ENCODE measurements at regions not wholly inside any gene's neighbourhood (a gene's known extent, or its start where the extent isn't known, plus 50 kb on each side); places are given as distances from the start of the nearest gene placed in this dataset.
"Not testable (repeated sequence)": the region's sequence is repeated elsewhere in the genome, so short reads cannot be mapped to it uniquely, and the experiment has no call there.

DNA sequence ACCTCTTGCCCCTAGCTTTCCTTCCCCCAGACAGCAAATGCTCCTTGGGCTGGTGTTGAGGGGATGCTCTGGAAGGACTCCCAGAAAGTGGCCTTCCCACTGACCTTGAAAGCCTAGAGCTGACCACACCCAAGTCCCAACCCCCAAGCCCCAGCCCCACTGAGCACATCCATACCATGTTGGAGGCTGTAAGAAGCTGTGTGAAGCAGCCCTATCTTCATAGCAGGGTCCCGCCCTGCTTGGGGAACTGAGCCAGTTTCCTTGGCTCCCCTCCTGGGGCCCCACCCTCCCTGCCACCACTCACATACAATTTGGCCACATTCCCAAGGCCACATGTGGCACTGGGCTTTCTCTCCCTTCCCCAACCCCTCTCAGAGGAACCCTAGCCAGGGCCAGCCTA is 72.3 kb upstream of the CACUL1 start:
- H3K9me3 ChIP-seq (ENCODE audit: insufficient read depth, low read length): no peaks in the 10 kb centered on the region
- H2AFZ ChIP-seq (ENCODE audit: low read depth, low read length, severe bottlenecking): no peak overlapping the region
- no peak overlapping the region for H3K4me3 ChIP-seq (ENCODE audit: insufficient read depth, low read length, poor library complexity, severe bottlenecking)
- H3K27ac ChIP-seq (ENCODE audit: low read depth, low read length): no peak overlapping the region
- H3F3A ChIP-seq (ENCODE audit: insufficient read depth): no peaks in the 10 kb centered on the region
- no peak for TF ChIP-seq EZH2phosphoT487 (conservative IDR thresholded peaks at IDR 0.05; ENCODE audit: low read length)
- TF ChIP-seq CTCF (IDR thresholded peaks at IDR 0.05; ENCODE audit: insufficient read depth, low read length, poor library complexity, severe bottlenecking): no peak
- no peak overlapping the region for H3K4me2 ChIP-seq (ENCODE audit: low read depth, low read length, poor library complexity, severe bottlenecking)
- H4K20me1 ChIP-seq (ENCODE audit: low read depth, low read length): no peaks in the 10 kb centered on the region
- H3K9ac ChIP-seq (ENCODE audit: low read length): no peak overlapping the region
- no peaks in the 10 kb centered on the region for H3K79me2 ChIP-seq (ENCODE audit: insufficient read depth, low read length)
- no peaks in the 10 kb centered on the region for H3K36me3 ChIP-seq (ENCODE audit: low read length)
- no peaks in the 10 kb centered on the region for H3K9me2 ChIP-seq (replicated peaks; ENCODE audit: insufficient read depth, low read length)
- H3K27me3 ChIP-seq (ENCODE audit: low read length): no peaks in the 10 kb centered on the region

- no peak overlapping the region for H2AFZ ChIP-seq (ENCODE audit: low read depth, low read length, severe bottlenecking)
- H3K79me2 ChIP-seq (ENCODE audit: insufficient read depth, low read length): no peaks in the 10 kb centered on the region
- H4K20me1 ChIP-seq (ENCODE audit: low read depth, low read length): no peaks in the 10 kb centered on the region
- H3K27me3 ChIP-seq (ENCODE audit: low read length): no peaks in the 10 kb centered on the region
- no peaks in the 10 kb centered on the region for H3K9me3 ChIP-seq (ENCODE audit: insufficient read depth, low read length)
- TF ChIP-seq EZH2phosphoT487 (conservative IDR thresholded peaks at IDR 0.05; ENCODE audit: low read length): no peak
- TF ChIP-seq CTCF (IDR thresholded peaks at IDR 0.05; ENCODE audit: insufficient read depth, low read length, poor library complexity, severe bottlenecking): peak; percentile 40
- H3K4me3 ChIP-seq (ENCODE audit: insufficient read depth, low read length, poor library complexity, severe bottlenecking): no peak overlapping the region
- H3K27ac ChIP-seq (ENCODE audit: low read depth, low read length): no peak overlapping the region
- H3K4me2 ChIP-seq (ENCODE audit: low read depth, low read length, poor library complexity, severe bottlenecking): no peak overlapping the region
- H3F3A ChIP-seq (ENCODE audit: insufficient read depth): no peaks in the 10 kb centered on the region
- no peak overlapping the region for H3K9ac ChIP-seq (ENCODE audit: low read length)
- H3K36me3 ChIP-seq (ENCODE audit: low read length): no peaks in the 10 kb centered on the region
- no peaks in the 10 kb centered on the region for H3K9me2 ChIP-seq (replicated peaks; ENCODE audit: insufficient read depth, low read length)
Measured at GRCh38 chr10:118827466-118828155, 72.8 kb upstream of the CACUL1 start.

DNA sequence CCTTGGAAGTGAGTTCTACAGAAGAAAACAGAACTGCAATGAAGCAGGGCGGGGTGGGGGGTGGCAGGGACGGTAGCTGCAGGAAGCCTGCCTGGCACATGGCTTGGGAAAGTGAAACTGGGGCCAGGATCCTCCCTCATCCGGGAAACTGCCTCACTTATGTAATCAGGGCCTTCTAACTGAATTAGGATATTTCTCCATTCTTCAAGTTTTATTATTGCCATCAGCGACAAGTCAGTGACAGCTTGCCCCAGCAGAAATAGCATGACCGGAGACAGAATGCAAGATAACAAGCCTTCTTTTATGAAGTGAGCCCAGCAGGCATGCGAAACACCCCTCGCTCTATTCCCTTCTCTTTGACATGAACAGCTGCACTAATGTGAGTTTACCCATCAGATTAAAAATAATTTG is 77.5 kb upstream of the CACUL1 start:
- Histone ChIP-seq H2AFZ (ENCODE audit: low read depth, low read length, severe bottlenecking) (no peak overlapping the region), H3K36me3 (ENCODE audit: low read length) (no peaks in the 10 kb centered on the region), H3K9me2 (replicated peaks; ENCODE audit: insufficient read depth, low read length) (no peaks in the 10 kb centered on the region), H4K20me1 (ENCODE audit: low read depth, low read length) (no peaks in the 10 kb centered on the region), H3K79me2 (ENCODE audit: insufficient read depth, low read length) (no peaks in the 10 kb centered on the region), H3K9me3 (ENCODE audit: insufficient read depth, low read length) (no peaks in the 10 kb centered on the region), H3K27me3 (ENCODE audit: low read length) (no peaks in the 10 kb centered on the region), H3K4me2 (ENCODE audit: low read depth, low read length, poor library complexity, severe bottlenecking) (no peak overlapping the region), H3F3A (ENCODE audit: insufficient read depth) (no peaks in the 10 kb centered on the region), H3K4me3 (ENCODE audit: insufficient read depth, low read length, poor library complexity, severe bottlenecking) (no peak overlapping the region), H3K27ac (ENCODE audit: low read depth, low read length) (no peak overlapping the region), H3K9ac (ENCODE audit: low read length) (no peak overlapping the region)
- TF ChIP-seq EZH2phosphoT487 (conservative IDR thresholded peaks at IDR 0.05; ENCODE audit: low read length) (no peak), CTCF (IDR thresholded peaks at IDR 0.05; ENCODE audit: insufficient read depth, low read length, poor library complexity, severe bottlenecking) (no peak)

GRCh38 chr10:118834370-118834769 is 79.6 kb upstream of the CACUL1 start:
- H3K27me3 ChIP-seq (ENCODE audit: low read length); H3K79me2 ChIP-seq (ENCODE audit: insufficient read depth, low read length); H3K9me3 ChIP-seq (ENCODE audit: insufficient read depth, low read length); H2AFZ ChIP-seq (ENCODE audit: low read depth, low read length, severe bottlenecking); H3K36me3 ChIP-seq (ENCODE audit: low read length); H3K27ac ChIP-seq (ENCODE audit: low read depth, low read length); H3K9ac ChIP-seq (ENCODE audit: low read length); H3F3A ChIP-seq (ENCODE audit: insufficient read depth); H3K4me3 ChIP-seq (ENCODE audit: insufficient read depth, low read length, poor library complexity, severe bottlenecking); H3K9me2 ChIP-seq (replicated peaks; ENCODE audit: insufficient read depth, low read length); H4K20me1 ChIP-seq (ENCODE audit: low read depth, low read length); H3K4me2 ChIP-seq (ENCODE audit: low read depth, low read length, poor library complexity, severe bottlenecking): not testable (repeated sequence)

All from SU-DHL-6 (cell line).